ENCODE measurements at regions not wholly inside any gene's neighbourhood (a gene's known extent, or its start where the extent isn't known, plus 50 kb on each side); places are given as distances from the start of the nearest gene placed in this dataset.

DNA sequence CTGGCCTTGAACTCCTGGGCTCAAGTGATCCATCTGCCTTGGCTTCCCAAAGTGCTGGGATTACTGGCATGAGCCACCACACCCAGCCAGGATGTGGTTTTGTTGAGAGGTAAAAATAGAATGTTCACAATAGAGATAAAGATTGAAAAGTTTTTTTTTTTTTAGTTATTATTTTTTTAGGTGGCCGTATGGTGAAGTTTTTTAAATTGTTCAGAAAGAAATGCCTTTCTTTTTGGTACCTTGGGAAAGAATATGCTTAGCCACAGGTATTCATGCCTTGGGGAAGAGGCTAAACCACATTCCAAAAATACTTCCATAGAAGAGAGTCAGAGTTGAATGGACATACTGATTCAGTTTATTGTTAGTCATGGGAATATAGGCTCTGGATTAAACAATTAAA lies 143.4 kb downstream of the C11orf91 start:
- no peak overlapping the region for H3K27ac ChIP-seq
- H3K4me3 ChIP-seq, result no peak overlapping the region
- H3K27me3 ChIP-seq, result no peaks in the 10 kb centered on the region
- no peaks in the 10 kb centered on the region for H3K9me3 ChIP-seq
- DNase-seq (no peak), ATAC-seq (no peak), FAIRE-seq (no peak)
- WGBS, 2 donors, result 19 to 56% methylated on average over 1 of the region's 1 CpG
- no peaks in the 10 kb centered on the region for H3K4me1 ChIP-seq
- TF ChIP-seq, protein P1, sequence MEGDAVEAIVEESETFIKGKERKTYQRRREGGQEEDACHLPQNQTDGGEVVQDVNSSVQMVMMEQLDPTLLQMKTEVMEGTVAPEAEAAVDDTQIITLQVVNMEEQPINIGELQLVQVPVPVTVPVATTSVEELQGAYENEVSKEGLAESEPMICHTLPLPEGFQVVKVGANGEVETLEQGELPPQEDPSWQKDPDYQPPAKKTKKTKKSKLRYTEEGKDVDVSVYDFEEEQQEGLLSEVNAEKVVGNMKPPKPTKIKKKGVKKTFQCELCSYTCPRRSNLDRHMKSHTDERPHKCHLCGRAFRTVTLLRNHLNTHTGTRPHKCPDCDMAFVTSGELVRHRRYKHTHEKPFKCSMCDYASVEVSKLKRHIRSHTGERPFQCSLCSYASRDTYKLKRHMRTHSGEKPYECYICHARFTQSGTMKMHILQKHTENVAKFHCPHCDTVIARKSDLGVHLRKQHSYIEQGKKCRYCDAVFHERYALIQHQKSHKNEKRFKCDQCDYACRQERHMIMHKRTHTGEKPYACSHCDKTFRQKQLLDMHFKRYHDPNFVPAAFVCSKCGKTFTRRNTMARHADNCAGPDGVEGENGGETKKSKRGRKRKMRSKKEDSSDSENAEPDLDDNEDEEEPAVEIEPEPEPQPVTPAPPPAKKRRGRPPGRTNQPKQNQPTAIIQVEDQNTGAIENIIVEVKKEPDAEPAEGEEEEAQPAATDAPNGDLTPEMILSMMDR (IDR thresholded peaks at IDR 0.05), result no peak
- no peaks in the 10 kb centered on the region for H3K36me3 ChIP-seq
- intact Hi-C loops (cut with DNase I), result no loop called here

DNA sequence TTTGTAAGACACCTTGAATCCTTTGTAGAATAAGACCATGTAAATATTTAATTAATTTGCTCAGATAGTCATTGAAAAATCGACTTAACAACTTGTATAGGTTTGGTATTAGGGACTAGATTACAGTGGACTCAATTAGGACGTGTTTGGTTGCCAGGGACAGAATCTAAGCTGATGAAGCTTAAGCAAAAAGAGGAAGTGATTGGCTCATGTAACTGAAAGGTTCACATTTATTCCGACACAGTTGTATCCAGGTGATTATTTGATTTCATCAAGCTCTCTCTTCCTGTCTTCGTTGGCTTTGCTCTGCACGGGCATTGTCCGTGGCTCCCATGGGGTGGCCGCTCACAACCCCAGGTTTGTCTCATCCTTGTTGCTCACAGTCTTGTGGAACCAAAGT lies 146.4 kb downstream of the C11orf91 start:
- H3K4me3 ChIP-seq, result no peak overlapping the region
- H3K27me3 ChIP-seq, result no peaks in the 10 kb centered on the region
- intact Hi-C loops (cut with DNase I), result no loop called here
- no peak for FAIRE-seq
- ATAC-seq, result no peak
- DNase-seq, result no peak
- no peaks in the 10 kb centered on the region for H3K36me3 ChIP-seq
- H3K9me3 ChIP-seq, result no peaks in the 10 kb centered on the region
- WGBS, 2 donors, result 86 to 88% methylated on average over 7 of the region's 7 CpGs
- TF ChIP-seq, protein P1 (IDR thresholded peaks at IDR 0.05), result no peak
- no peaks in the 10 kb centered on the region for H3K4me1 ChIP-seq
- H3K27ac ChIP-seq, result no peak overlapping the region

DNA sequence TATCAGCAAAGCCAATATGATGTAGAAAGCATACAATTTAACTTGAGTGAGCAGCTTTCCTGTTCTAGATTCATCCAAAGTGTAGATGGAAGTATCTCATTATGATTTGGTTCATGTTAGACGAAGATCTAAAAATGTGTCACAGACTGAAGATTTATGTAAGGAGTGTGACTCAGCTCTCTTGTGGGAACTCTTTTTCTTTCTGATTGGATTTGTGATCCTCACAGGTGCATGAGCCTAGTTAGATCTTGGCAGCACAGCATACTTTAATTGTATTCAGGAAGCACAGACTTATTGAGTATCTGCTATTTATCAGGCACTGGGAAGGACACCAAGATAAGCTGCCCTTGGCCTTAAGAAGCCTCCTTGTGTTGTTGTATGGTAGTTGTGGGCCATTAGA lies 147.1 kb downstream of the C11orf91 start:
- intact Hi-C loops (cut with DNase I), result no loop called here
- 52 to 61% methylated on average over 1 of the region's 1 CpG for WGBS, 2 donors
- ATAC-seq (no peak), FAIRE-seq (no peak), DNase-seq (no peak)
- Histone ChIP-seq H3K36me3 (no peaks in the 10 kb centered on the region), H3K4me1 (no peaks in the 10 kb centered on the region), H3K27me3 (no peaks in the 10 kb centered on the region), H3K27ac (no peak overlapping the region), H3K4me3 (no peak overlapping the region), H3K9me3 (no peaks in the 10 kb centered on the region)
- TF ChIP-seq, protein P1 (IDR thresholded peaks at IDR 0.05), result no peak

DNA sequence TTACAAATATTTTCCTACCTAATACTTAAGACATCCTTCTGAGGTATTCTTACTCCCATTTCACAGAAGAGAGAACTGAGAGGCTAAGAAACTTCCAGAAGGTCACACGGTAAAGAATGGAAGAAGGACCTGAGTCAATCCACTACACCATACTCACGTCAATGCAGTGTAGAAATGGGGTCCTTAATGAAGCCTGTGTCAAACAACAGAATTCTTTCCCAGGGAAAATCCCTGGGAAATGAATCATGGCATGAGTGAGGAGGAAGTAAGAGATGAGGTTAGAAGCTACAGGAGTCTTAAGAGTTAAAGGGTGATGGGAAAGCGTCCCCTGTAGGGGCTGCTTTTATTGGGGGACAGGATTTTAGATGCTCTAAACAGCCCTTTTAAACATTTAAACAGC lies 147.9 kb downstream of the C11orf91 start:
- WGBS, 2 donors, result 83 to 86% methylated on average over 3 of the region's 3 CpGs
- DNase-seq (no peak), FAIRE-seq (no peak), ATAC-seq (no peak)
- no peaks in the 10 kb centered on the region for H3K9me3 ChIP-seq
- no peaks in the 10 kb centered on the region for H3K27me3 ChIP-seq
- no peak overlapping the region for H3K4me3 ChIP-seq
- TF ChIP-seq, protein P1 (IDR thresholded peaks at IDR 0.05), result no peak
- no peaks in the 10 kb centered on the region for H3K36me3 ChIP-seq
- intact Hi-C loops (cut with DNase I), result no loop called here
- H3K4me1 ChIP-seq, result no peaks in the 10 kb centered on the region
- no peak overlapping the region for H3K27ac ChIP-seq

DNA sequence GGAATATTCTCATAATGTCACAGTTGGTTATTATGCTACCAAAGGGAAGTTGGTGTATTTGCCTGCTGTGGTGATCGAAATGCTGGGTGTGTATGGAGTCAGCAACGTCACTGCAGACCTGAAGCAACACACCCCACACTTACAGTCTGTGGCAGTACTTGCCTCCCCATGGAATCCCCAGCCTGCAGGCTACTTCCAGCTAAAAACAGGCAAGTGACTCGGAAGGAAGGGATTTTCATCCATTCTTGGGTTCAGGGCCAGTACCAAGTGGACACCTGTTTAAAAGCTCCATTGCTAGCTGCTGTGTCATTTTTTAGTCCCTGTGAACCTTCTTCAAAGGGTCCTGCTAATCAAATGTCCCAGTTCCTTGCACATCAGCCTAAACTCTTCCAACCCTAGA lies 149.6 kb downstream of the C11orf91 start:
- Histone ChIP-seq H3K27me3 (no peaks in the 10 kb centered on the region), H3K4me3 (no peak overlapping the region), H3K36me3 (no peaks in the 10 kb centered on the region), H3K4me1 (no peaks in the 10 kb centered on the region), H3K27ac (no peak overlapping the region), H3K9me3 (no peaks in the 10 kb centered on the region)
- 77 to 83% methylated on average over 3 of the region's 3 CpGs for WGBS, 2 donors
- DNase-seq (no peak), ATAC-seq (no peak), FAIRE-seq (no peak)
- intact Hi-C loops (cut with DNase I), result no loop called here
- TF ChIP-seq, protein P1 (IDR thresholded peaks at IDR 0.05), result no peak

All from pancreas (tissue), 10 donors.